Keratinocyte (primary cell): ENCODE measurements at regions not wholly inside any gene's neighbourhood (a gene's known extent, or its start where the extent isn't known, plus 50 kb on each side); places are given as distances from the start of the nearest gene placed in this dataset.

Experiments used
- DNase-seq: peaks from one replicate; pipeline ENCODE4 v3.0.0-alpha.2; 2011; ENCODE audit warnings: low read depth, missing footprints, low spot score
- FAIRE-seq: peaks from 2 replicates; lab custom pipeline; 2011; peaks lifted over from hg19 to GRCh38; lab: Jason Lieb, UNC
- H2AFZ ChIP-seq: 2 replicates; pipeline ENCODE4 v1.6.0; 2012; ENCODE audit warnings: low read length, control low read depth, inconsistent platforms; ENCODE audit not compliant: control insufficient read depth
- H3K27ac ChIP-seq: 2 replicates; pipeline ENCODE4 v1.5.1; 2011; ENCODE audit warnings: low read length; ENCODE audit not compliant: control insufficient read depth, insufficient read depth
- H3K27me3 ChIP-seq: 3 replicates; pipeline ENCODE4 v1.6.0; 2011; ENCODE audit warnings: low read length; ENCODE audit not compliant: control insufficient read depth, insufficient read depth; ENCODE audit errors: extremely low read depth
- H3K36me3 ChIP-seq, 2 experiments: 2 replicates in 1 of 2; 3 replicates in 1 of 2; pipeline ENCODE4 v1.5.1; 2011; ENCODE audit warnings: low read length in 2 of 2, mild to moderate bottlenecking in 1 of 2; ENCODE audit not compliant: control insufficient read depth in 2 of 2, insufficient read depth in 2 of 2; ENCODE audit errors: extremely low read depth in 1 of 2
- H3K4me1 ChIP-seq: 3 replicates; pipeline ENCODE4 v1.5.1; 2011; ENCODE audit warnings: low read length; ENCODE audit not compliant: control insufficient read depth, insufficient read depth; ENCODE audit errors: extremely low read depth
- H3K4me2 ChIP-seq: 3 replicates; pipeline ENCODE4 v1.6.0; 2011; ENCODE audit warnings: low read depth, low read length; ENCODE audit not compliant: control insufficient read depth, insufficient read depth; ENCODE audit errors: extremely low read depth
- H3K4me3 ChIP-seq, 3 experiments: fragments of 200-600 bp in 1 of 3; sonication (generic) in 1 of 3; 2 replicates in 2 of 3; 3 replicates in 1 of 3; pipeline ENCODE4 v1.5.1; 2011 to 2016; ENCODE audit warnings: low read length in 3 of 3, mild to moderate bottlenecking in 3 of 3, control low read depth in 2 of 3, inconsistent platforms in 1 of 3, low read depth in 1 of 3, mixed read lengths in 1 of 3, mixed run types in 1 of 3, moderate library complexity in 1 of 3; ENCODE audit not compliant: control insufficient read depth in 2 of 3, insufficient read depth in 2 of 3; ENCODE audit errors: extremely low read depth in 1 of 3
- H3K79me2 ChIP-seq: 2 replicates; pipeline ENCODE4 v1.6.0; 2012; ENCODE audit warnings: low read length; ENCODE audit not compliant: control insufficient read depth, insufficient read depth
- H3K9ac ChIP-seq: 3 replicates; pipeline ENCODE4 v1.6.0; 2011; ENCODE audit warnings: low read length; ENCODE audit not compliant: control insufficient read depth, insufficient read depth; ENCODE audit errors: extremely low read depth
- H3K9me1 ChIP-seq: 3 replicates; pipeline ENCODE4 v1.6.0; 2011; ENCODE audit warnings: low read length; ENCODE audit not compliant: control insufficient read depth, insufficient read depth; ENCODE audit errors: extremely low read depth
- H3K9me3 ChIP-seq: 2 replicates; pipeline ENCODE4 v1.5.1; 2012; ENCODE audit warnings: low read depth, low read length; ENCODE audit not compliant: control insufficient read depth
- H4K20me1 ChIP-seq: 3 replicates; pipeline ENCODE4 v1.6.0; 2011; ENCODE audit warnings: low read length; ENCODE audit not compliant: control insufficient read depth, insufficient read depth; ENCODE audit errors: extremely low read depth
- CTCF ChIP-seq, 3 experiments: IDR thresholded peaks in 1 of 3; conservative IDR thresholded peaks in 1 of 3; optimal IDR thresholded peaks in 1 of 3; 2 replicates in 2 of 3; 3 replicates in 1 of 3; pipeline versions ENCODE3 to v1.5.1; 2011; ENCODE audit warnings: low read length in 3 of 3, mild to moderate bottlenecking in 3 of 3, moderate library complexity in 2 of 3, control low read depth in 1 of 3, inconsistent platforms in 1 of 3; ENCODE audit not compliant: insufficient read depth in 2 of 3; ENCODE audit errors: extremely low read depth in 1 of 3
- EZH2 ChIP-seq: IDR thresholded peaks from one replicate; pipeline ENCODE4 v1.6.1; 2012; ENCODE audit warnings: inconsistent platforms, mild to moderate bottlenecking, low read length, moderate library complexity
- dilution Hi-C: fragments of 300-500 bp; cut with MboI; formaldehyde crosslinking; loops from one replicate; pipeline ENCODE4 v1.7.0; 2020; ENCODE audit warnings: low sequenced_read_pairs; ENCODE audit not compliant: extremely low pct_ligation_motif_present

GRCh38 chr2:75390169-75390568 lies 170.6 kb downstream of the EVA1A start:
- H3K9ac ChIP-seq: no peak overlapping the region

GRCh38 chr2:75389271-75389670 lies 171.5 kb downstream of the EVA1A start:
- Histone ChIP-seq H3K36me3 (no peaks in the 10 kb centered on the region), H3K27me3 (no peaks in the 10 kb centered on the region), H3K9ac (no peak overlapping the region), H3K4me3 (no peak overlapping the region), H3K4me2 (no peak overlapping the region), H3K4me1 (peaks cover under 1% of the 10 kb centered on the region), H2AFZ (no peak overlapping the region), H3K9me1 (no peaks in the 10 kb centered on the region), H3K9me3 (no peaks in the 10 kb centered on the region), H3K79me2 (no peaks in the 10 kb centered on the region), H3K27ac (no peak overlapping the region), H4K20me1 (no peaks in the 10 kb centered on the region)
- TF ChIP-seq EZH2 (no peak), CTCF (optimal IDR thresholded peaks at IDR 0.05 in 1 of 3, IDR thresholded peaks at IDR 0.05 in 1 of 3, conservative IDR thresholded peaks at IDR 0.05 in 1 of 3; ENCODE audit: extremely low read depth in 1 of 3, insufficient read depth in 2 of 3, low read length in 3 of 3) (no peak)
- no peak for FAIRE-seq
- no peak for DNase-seq
- dilution Hi-C loops: no loop called here

More at GRCh38 chr2:75390169-75390568, 170.6 kb downstream of the EVA1A start:
- no peaks in the 10 kb centered on the region for H4K20me1 ChIP-seq
- dilution Hi-C loops: no loop called here
- no peak overlapping the region for H3K4me3 ChIP-seq
- H2AFZ ChIP-seq: no peak overlapping the region
- H3K27me3 ChIP-seq: no peaks in the 10 kb centered on the region
- no peak for TF ChIP-seq EZH2
- TF ChIP-seq CTCF (optimal IDR thresholded peaks at IDR 0.05 in 1 of 3, IDR thresholded peaks at IDR 0.05 in 1 of 3, conservative IDR thresholded peaks at IDR 0.05 in 1 of 3; ENCODE audit: extremely low read depth in 1 of 3, insufficient read depth in 2 of 3, low read length in 3 of 3): no peak
- FAIRE-seq (no peak), DNase-seq (no peak)
- H3K79me2 ChIP-seq: no peaks in the 10 kb centered on the region
- H3K27ac ChIP-seq: no peak overlapping the region
- H3K4me1 ChIP-seq: peaks cover 10% of the 10 kb centered on the region
- no peaks in the 10 kb centered on the region for H3K36me3 ChIP-seq
- no peaks in the 10 kb centered on the region for H3K9me1 ChIP-seq
- no peaks in the 10 kb centered on the region for H3K9me3 ChIP-seq
- H3K4me2 ChIP-seq: no peak overlapping the region
